Left lung (tissue), 4 donors: ENCODE measurements at regions not wholly inside any gene's neighbourhood (a gene's known extent, or its start where the extent isn't known, plus 50 kb on each side); places are given as distances from the start of the nearest gene placed in this dataset.

ENCODE experiments used
- ATAC-seq: fragments of 200-7000 bp; cut with Tn5 transposase; one replicate; pipeline ENCODE4 v1.9.1; 2020; ENCODE audit warnings: moderate library complexity
- DNase-seq, 4 donors: peaks; one replicate each; pipeline ENCODE4 v3.0.0-alpha.2; 2013 to 2020
- H3K27ac ChIP-seq, 2 donors: fragments of 200-600 bp; sonication (generic) in 1 of 2; one replicate each; pipeline versions ENCODE4 v1.5.0 to v1.8.0; 2020 to 2021
- H3K27me3 ChIP-seq, 2 donors: fragments of 200-600 bp; sonication (generic) in 1 of 2; one replicate each; pipeline versions ENCODE4 v1.5.0 to v1.8.0; 2020 to 2021
- H3K36me3 ChIP-seq, 2 donors: fragments of 200-600 bp; sonication (generic) in 1 of 2; one replicate each; pipeline versions ENCODE4 v1.5.0 to v1.8.0; 2020 to 2021
- H3K4me1 ChIP-seq, 2 donors: fragments of 200-600 bp; one replicate each; pipeline ENCODE4 v1.8.0; 2021
- H3K4me3 ChIP-seq, 2 donors: fragments of 200-600 bp; sonication (generic) in 1 of 2; one replicate each; pipeline versions ENCODE4 v1.5.0 to v1.8.0; 2020 to 2021; ENCODE audit warnings: mild to moderate bottlenecking in 1 of 2
- H3K9me3 ChIP-seq, 2 donors: fragments of 200-600 bp; sonication (generic) in 1 of 2; one replicate each; pipeline versions ENCODE4 v1.5.0 to v1.8.0; 2020 to 2021
- intact Hi-C, 2 donors: fragments of 100-400 bp; cut with DNase I; formaldehyde crosslinking; loops; one replicate each; pipeline versions ENCODE4 v1.11.2 to v1.14.2; 2022
- TF ChIP-seq, protein P1 (sequence below), 2 donors: fragments of 200-600 bp; sonication (generic) in 1 of 2; IDR thresholded peaks; one replicate each; pipeline versions ENCODE4 v1.5.0 to v1.8.0; 2021; ENCODE audit warnings: antibody characterized with exemption in 2 of 2
- donor health status: DM: no; HTN: yes; CAD: no.
- donor health status: DM: no; HTN: no; CAD: no.

DNA sequence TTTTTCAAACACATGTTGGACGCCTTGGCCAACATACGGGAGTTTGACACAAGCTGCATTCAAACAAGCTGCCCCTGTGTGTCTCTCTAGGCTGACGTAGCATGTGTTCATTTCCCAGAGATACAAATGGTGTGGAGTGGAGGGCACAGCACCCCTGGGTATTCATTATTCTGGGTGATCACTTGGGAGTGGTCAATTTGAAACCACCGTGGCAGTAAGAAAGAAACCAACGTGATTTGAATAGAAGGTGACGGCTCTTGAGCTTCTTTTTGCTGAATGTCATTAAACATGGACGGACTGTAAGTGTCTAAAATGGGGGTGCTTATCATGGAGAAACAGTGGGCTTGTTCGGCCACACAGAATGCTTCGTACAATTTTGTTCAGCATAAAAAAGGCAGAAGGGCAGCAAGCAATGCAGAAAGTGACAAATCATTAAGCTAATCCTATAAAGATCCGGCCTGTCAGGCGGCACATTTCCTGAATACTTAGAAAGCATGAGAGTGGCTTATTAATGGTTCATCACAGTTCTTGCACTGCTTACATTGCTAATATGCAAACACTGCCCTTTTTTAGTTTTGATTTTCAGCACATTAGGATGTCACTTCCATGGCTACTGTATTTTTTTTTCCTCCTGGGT is 1261.9 kb upstream of the CITED2 start:
- TF ChIP-seq, protein P1, sequence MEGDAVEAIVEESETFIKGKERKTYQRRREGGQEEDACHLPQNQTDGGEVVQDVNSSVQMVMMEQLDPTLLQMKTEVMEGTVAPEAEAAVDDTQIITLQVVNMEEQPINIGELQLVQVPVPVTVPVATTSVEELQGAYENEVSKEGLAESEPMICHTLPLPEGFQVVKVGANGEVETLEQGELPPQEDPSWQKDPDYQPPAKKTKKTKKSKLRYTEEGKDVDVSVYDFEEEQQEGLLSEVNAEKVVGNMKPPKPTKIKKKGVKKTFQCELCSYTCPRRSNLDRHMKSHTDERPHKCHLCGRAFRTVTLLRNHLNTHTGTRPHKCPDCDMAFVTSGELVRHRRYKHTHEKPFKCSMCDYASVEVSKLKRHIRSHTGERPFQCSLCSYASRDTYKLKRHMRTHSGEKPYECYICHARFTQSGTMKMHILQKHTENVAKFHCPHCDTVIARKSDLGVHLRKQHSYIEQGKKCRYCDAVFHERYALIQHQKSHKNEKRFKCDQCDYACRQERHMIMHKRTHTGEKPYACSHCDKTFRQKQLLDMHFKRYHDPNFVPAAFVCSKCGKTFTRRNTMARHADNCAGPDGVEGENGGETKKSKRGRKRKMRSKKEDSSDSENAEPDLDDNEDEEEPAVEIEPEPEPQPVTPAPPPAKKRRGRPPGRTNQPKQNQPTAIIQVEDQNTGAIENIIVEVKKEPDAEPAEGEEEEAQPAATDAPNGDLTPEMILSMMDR (IDR thresholded peaks at IDR 0.05): no peak
- Histone ChIP-seq H3K4me1 (no peaks in the 10 kb centered on the region), H3K27ac (no peak overlapping the region), H3K4me3 (no peak overlapping the region), H3K27me3 (no peaks in the 10 kb centered on the region), H3K9me3 (no peaks in the 10 kb centered on the region), H3K36me3 (no peaks in the 10 kb centered on the region)
- DNase-seq (no peak), ATAC-seq (no peak)
- intact Hi-C loops: no loop called here

DNA sequence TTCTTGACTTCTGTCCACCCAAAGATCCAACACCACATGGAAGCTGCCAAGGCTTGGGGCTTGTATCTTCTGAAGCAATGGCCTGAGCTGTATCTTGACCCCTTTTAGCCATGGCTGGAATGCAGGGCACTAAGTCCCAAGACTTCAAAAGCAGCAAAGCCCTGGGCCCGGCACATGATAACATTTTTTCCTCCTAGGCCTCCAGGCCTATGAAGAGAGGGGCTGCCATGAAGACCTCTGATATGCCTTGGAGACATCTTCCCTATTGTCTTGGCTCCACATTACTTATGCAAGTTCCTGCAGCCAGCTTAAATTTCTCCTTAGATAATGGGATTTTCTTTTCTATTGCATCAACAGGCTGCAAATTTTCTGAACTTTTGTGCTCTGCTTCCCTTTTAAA is 1252.6 kb upstream of the CITED2 start:
- no peaks in the 10 kb centered on the region for H3K4me1 ChIP-seq
- intact Hi-C loops: no loop called here
- ATAC-seq (no peak), DNase-seq (no peak)
- H3K4me3 ChIP-seq: no peak overlapping the region
- H3K36me3 ChIP-seq: no peaks in the 10 kb centered on the region
- H3K9me3 ChIP-seq: peaks cover 0 to 29% of the 10 kb centered on the region in 2 donors
- TF ChIP-seq, protein P1 (IDR thresholded peaks at IDR 0.05): no peak
- H3K27me3 ChIP-seq: no peaks in the 10 kb centered on the region
- no peak overlapping the region for H3K27ac ChIP-seq

DNA sequence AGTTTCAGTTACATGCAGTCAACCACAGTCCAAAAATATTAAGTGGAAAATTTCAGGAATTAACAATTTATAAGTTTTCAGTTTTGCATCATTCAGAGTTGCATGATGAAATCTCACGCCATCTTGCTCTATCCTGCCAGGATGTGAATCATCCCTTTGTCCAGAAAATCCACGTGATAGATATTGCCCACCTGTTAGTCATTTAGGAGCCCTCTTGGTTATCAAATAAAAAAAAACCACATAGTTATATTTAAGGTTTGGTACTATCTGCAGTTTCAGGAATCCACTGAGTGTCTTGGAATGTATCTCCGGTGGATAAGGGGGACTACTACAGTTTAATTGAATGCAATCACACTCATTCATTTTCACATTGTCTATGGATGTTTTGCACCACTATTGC is 1249.0 kb upstream of the CITED2 start:
- Histone ChIP-seq H3K27ac (no peak overlapping the region), H3K9me3 (peaks cover 0 to 29% of the 10 kb centered on the region in 2 donors), H3K4me3 (no peak overlapping the region), H3K36me3 (no peaks in the 10 kb centered on the region), H3K4me1 (no peaks in the 10 kb centered on the region), H3K27me3 (no peaks in the 10 kb centered on the region)
- intact Hi-C loops: no loop called here
- DNase-seq (no peak), ATAC-seq (no peak)
- TF ChIP-seq, protein P1 (IDR thresholded peaks at IDR 0.05): no peak

DNA sequence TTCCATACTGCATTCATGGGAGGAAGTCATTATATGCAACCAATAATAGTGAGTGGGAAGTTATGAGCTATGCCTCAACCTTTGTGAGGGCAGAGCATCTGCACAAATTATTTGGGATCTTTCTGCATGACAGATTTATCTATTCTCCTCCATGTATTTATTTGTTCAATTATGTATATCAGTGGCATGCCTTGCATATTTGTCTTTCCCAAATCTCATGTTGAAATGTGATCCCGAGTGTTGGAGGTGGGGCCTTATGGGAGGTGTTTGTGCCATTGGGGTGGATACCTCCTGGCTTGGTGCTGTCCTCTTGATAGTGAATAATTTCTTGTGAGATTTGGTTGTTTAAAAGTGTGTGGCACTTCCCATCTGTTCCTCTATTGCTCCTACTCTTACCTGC is 1246.0 kb upstream of the CITED2 start:
- TF ChIP-seq, protein P1 (IDR thresholded peaks at IDR 0.05): no peak
- Histone ChIP-seq H3K36me3 (no peaks in the 10 kb centered on the region), H3K4me3 (no peak overlapping the region), H3K27ac (no peak overlapping the region), H3K4me1 (no peaks in the 10 kb centered on the region), H3K9me3 (peaks cover 0 to 3% of the 10 kb centered on the region in 2 donors), H3K27me3 (no peaks in the 10 kb centered on the region)
- DNase-seq: no peak
- no peak for ATAC-seq
- intact Hi-C loops: no loop called here

DNA sequence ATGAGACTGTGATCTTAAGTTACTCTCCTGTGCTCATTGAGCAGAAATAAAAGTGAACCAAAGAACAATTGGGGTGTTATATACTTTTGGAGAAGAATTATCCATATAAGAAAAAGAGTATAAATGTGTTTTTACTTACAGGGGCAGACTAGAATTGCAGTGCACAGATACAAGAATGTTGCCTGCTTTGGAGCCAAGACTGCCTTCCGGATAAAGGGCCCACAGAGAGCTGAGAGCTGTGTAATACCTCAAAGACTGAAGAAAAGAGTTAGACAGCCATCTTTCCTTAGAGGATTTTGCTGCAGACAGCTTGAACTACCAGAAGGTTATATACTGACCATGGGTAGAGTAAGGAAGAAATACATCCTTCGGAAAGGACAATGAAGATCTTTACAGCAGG is 1235.5 kb upstream of the CITED2 start:
- Histone ChIP-seq H3K27ac (no peak overlapping the region), H3K9me3 (no peaks in the 10 kb centered on the region), H3K36me3 (no peaks in the 10 kb centered on the region), H3K4me3 (no peak overlapping the region), H3K4me1 (no peaks in the 10 kb centered on the region), H3K27me3 (no peaks in the 10 kb centered on the region)
- DNase-seq (no peak), ATAC-seq (no peak)
- TF ChIP-seq, protein P1 (IDR thresholded peaks at IDR 0.05): no peak
- intact Hi-C loops: no loop called here
